A549 (cell line): ENCODE measurements at regions not wholly inside any gene's neighbourhood (a gene's known extent, or its start where the extent isn't known, plus 50 kb on each side); places are given as distances from the start of the nearest gene placed in this dataset.

ENCODE experiments used
- BHLHE40 ChIP-seq: IDR thresholded peaks from 2 replicates; pipeline ENCODE4 v1.6.1; 2012; ENCODE audit warnings: low read depth, low read length, inconsistent platforms
- CHD2 ChIP-seq: fragments of 150-350 bp; IDR thresholded peaks from 2 replicates; pipeline ENCODE4 v1.6.1; 2014; ENCODE audit warnings: low read length; ENCODE audit not compliant: partially characterized antibody
- EP300 ChIP-seq, 2 experiments: fragments of >200 bp; sonication (Bioruptor Twin); formaldehyde crosslinking; IDR thresholded peaks; 2 replicates in 1 of 2; 3 replicates in 1 of 2; pipeline ENCODE4 v1.6.1; 2016 to 2017
- JUN ChIP-seq, 2 experiments: fragments of >200 bp; sonication (Bioruptor Twin); formaldehyde crosslinking; IDR thresholded peaks; 2 replicates in 1 of 2; 3 replicates in 1 of 2; pipeline ENCODE4 v1.6.1; 2016 to 2017
- MAZ ChIP-seq: fragments of 150-350 bp; IDR thresholded peaks from 2 replicates; pipeline ENCODE4 v1.6.1; 2014; ENCODE audit warnings: antibody characterized with exemption, low read depth, low read length, borderline replicate concordance
- NR3C1 ChIP-seq: fragments of >200 bp; sonication (Bioruptor Twin); formaldehyde crosslinking; IDR thresholded peaks from 3 replicates; pipeline ENCODE4 v1.6.1; 2017
- POLR2A ChIP-seq: IDR thresholded peaks from 2 replicates; pipeline ENCODE4 v1.6.1; 2012; ENCODE audit warnings: mild to moderate bottlenecking, low read length
- RAD21 ChIP-seq, 2 experiments: fragments of >200 bp in 1 of 2; sonication (Bioruptor Twin) in 1 of 2; formaldehyde crosslinking in 1 of 2; IDR thresholded peaks in 1 of 2; conservative IDR thresholded peaks in 1 of 2; 2 replicates in 1 of 2; 3 replicates in 1 of 2; pipeline ENCODE4 v1.6.1; 2012 to 2018; ENCODE audit warnings: inconsistent platforms in 1 of 2
- RCOR1 ChIP-seq: fragments of 150-350 bp; IDR thresholded peaks from 2 replicates; pipeline ENCODE4 v1.6.1; 2014; ENCODE audit warnings: antibody characterized with exemption, low read length, low read depth
- TF ChIP-seq, protein P1 (sequence below): fragments of >200 bp; sonication (Bioruptor Twin); formaldehyde crosslinking; IDR thresholded peaks from 3 replicates; pipeline ENCODE4 v1.5.1; 2016
- TF ChIP-seq, protein P2 (sequence below): fragments of 250-450 bp; sonication (Bioruptor Pico); IDR thresholded peaks from 2 replicates; pipeline ENCODE4 v1.5.0; 2021; ENCODE audit warnings: mild to moderate bottlenecking, moderate library complexity, borderline replicate concordance
- TF ChIP-seq, protein P3 (sequence below): fragments of 200-600 bp; sonication (generic); IDR thresholded peaks from 2 replicates; pipeline ENCODE4 v1.6.1; 2016; ENCODE audit warnings: antibody characterized with exemption, mild to moderate bottlenecking, moderate library complexity
- TF ChIP-seq, protein P4 (sequence below): IDR thresholded peaks from 2 replicates; pipeline ENCODE4 v1.6.1; 2012

DNA sequence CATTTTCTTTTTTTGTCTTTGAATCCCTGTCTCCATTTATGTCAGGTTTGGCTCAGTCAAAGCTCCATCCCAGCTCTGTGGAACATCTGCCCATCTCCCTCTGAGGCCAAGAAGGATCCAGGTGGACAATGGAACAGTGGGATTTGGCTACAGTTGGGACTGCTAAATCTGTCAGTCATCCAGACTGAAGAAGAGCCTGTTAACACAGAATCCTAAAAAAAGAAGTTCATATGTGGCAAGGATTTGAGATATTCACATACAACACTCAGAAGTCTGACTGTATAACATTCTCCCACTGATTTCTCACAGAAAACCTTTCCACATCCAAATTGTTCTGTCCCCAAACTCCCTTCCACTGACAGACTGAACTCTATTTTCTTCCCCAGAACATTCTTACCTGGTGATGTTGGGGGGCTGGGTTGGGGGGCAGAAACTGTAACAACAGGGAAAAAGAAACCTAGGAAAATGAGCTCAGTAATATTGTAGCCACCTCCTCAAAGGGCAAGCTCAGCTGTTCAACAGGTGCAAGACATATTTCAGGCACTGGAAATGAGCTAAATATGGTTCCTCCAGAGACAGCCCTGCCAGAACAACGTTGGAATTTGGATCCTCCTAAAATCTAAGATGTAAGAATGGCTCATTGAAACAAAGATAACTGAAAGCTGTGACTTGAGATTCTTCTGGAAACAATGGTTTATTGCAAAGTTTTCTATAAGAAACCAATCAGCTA is 301.5 kb upstream of the CDH5 start:
- TF ChIP-seq, protein P1, sequence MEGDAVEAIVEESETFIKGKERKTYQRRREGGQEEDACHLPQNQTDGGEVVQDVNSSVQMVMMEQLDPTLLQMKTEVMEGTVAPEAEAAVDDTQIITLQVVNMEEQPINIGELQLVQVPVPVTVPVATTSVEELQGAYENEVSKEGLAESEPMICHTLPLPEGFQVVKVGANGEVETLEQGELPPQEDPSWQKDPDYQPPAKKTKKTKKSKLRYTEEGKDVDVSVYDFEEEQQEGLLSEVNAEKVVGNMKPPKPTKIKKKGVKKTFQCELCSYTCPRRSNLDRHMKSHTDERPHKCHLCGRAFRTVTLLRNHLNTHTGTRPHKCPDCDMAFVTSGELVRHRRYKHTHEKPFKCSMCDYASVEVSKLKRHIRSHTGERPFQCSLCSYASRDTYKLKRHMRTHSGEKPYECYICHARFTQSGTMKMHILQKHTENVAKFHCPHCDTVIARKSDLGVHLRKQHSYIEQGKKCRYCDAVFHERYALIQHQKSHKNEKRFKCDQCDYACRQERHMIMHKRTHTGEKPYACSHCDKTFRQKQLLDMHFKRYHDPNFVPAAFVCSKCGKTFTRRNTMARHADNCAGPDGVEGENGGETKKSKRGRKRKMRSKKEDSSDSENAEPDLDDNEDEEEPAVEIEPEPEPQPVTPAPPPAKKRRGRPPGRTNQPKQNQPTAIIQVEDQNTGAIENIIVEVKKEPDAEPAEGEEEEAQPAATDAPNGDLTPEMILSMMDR, result no peak
- no peak for TF ChIP-seq POLR2A
- TF ChIP-seq RAD21 (conservative IDR thresholded peaks at IDR 0.05 in 1 of 2, IDR thresholded peaks at IDR 0.05 in 1 of 2), result no peak
- TF ChIP-seq RCOR1, result no peak
- TF ChIP-seq, protein P2, sequence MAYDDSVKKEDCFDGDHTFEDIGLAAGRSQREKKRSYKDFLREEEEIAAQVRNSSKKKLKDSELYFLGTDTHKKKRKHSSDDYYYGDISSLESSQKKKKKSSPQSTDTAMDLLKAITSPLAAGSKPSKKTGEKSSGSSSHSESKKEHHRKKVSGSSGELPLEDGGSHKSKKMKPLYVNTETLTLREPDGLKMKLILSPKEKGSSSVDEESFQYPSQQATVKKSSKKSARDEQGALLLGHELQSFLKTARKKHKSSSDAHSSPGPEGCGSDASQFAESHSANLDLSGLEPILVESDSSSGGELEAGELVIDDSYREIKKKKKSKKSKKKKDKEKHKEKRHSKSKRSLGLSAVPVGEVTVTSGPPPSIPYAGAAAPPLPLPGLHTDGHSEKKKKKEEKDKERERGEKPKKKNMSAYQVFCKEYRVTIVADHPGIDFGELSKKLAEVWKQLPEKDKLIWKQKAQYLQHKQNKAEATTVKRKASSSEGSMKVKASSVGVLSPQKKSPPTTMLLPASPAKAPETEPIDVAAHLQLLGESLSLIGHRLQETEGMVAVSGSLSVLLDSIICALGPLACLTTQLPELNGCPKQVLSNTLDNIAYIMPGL (CRISPR knock-in tag), result no peak
- no peak for TF ChIP-seq EP300 (IDR thresholded peaks at IDR 0.05)
- no peak for TF ChIP-seq JUN (IDR thresholded peaks at IDR 0.05)
- no peak for TF ChIP-seq CHD2
- TF ChIP-seq NR3C1, result no peak
- no peak for TF ChIP-seq MAZ
- TF ChIP-seq, protein P3, sequence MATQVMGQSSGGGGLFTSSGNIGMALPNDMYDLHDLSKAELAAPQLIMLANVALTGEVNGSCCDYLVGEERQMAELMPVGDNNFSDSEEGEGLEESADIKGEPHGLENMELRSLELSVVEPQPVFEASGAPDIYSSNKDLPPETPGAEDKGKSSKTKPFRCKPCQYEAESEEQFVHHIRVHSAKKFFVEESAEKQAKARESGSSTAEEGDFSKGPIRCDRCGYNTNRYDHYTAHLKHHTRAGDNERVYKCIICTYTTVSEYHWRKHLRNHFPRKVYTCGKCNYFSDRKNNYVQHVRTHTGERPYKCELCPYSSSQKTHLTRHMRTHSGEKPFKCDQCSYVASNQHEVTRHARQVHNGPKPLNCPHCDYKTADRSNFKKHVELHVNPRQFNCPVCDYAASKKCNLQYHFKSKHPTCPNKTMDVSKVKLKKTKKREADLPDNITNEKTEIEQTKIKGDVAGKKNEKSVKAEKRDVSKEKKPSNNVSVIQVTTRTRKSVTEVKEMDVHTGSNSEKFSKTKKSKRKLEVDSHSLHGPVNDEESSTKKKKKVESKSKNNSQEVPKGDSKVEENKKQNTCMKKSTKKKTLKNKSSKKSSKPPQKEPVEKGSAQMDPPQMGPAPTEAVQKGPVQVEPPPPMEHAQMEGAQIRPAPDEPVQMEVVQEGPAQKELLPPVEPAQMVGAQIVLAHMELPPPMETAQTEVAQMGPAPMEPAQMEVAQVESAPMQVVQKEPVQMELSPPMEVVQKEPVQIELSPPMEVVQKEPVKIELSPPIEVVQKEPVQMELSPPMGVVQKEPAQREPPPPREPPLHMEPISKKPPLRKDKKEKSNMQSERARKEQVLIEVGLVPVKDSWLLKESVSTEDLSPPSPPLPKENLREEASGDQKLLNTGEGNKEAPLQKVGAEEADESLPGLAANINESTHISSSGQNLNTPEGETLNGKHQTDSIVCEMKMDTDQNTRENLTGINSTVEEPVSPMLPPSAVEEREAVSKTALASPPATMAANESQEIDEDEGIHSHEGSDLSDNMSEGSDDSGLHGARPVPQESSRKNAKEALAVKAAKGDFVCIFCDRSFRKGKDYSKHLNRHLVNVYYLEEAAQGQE, result no peak
- TF ChIP-seq BHLHE40, result no peak
- TF ChIP-seq, protein P4, sequence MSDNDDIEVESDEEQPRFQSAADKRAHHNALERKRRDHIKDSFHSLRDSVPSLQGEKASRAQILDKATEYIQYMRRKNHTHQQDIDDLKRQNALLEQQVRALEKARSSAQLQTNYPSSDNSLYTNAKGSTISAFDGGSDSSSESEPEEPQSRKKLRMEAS, result no peak
